KMS-11 (cell line): ENCODE measurements at regions not wholly inside any gene's neighbourhood (a gene's known extent, or its start where the extent isn't known, plus 50 kb on each side); places are given as distances from the start of the nearest gene placed in this dataset.

Source experiments
- H2AFZ ChIP-seq: fragments of 200-600 bp; sonication (generic); 2 replicates; pipeline ENCODE4 v1.6.1; 2016; ENCODE audit warnings: antibody characterized with exemption, mixed run types, low read depth
- H3K27ac ChIP-seq: fragments of 200-600 bp; sonication (generic); 2 replicates; pipeline ENCODE4 v1.6.1; 2016; ENCODE audit warnings: mild to moderate bottlenecking, mixed run types
- H3K27me3 ChIP-seq: fragments of 200-600 bp; sonication (generic); 2 replicates; pipeline ENCODE4 v1.6.1; 2017; ENCODE audit warnings: mild to moderate bottlenecking, low read depth, mixed run types, moderate library complexity; ENCODE audit not compliant: insufficient read depth
- H3K36me3 ChIP-seq: fragments of 200-600 bp; sonication (generic); 2 replicates; pipeline ENCODE4 v1.6.1; 2017; ENCODE audit warnings: mild to moderate bottlenecking, mixed run types; ENCODE audit not compliant: insufficient read depth
- H3K4me1 ChIP-seq: fragments of 200-600 bp; sonication (generic); 2 replicates; pipeline ENCODE4 v1.6.1; 2016; ENCODE audit warnings: mild to moderate bottlenecking, low read depth, mixed run types; ENCODE audit not compliant: poor library complexity, severe bottlenecking
- H3K4me2 ChIP-seq: fragments of 200-600 bp; sonication (generic); 2 replicates; pipeline ENCODE4 v1.7.0; 2016; ENCODE audit warnings: mild to moderate bottlenecking, mixed run types
- H3K4me3 ChIP-seq: fragments of 200-600 bp; sonication (generic); IDR thresholded peaks from 2 replicates; pipeline ENCODE4 v1.6.1; 2017; ENCODE audit warnings: low read depth, low read length, mixed read lengths; ENCODE audit not compliant: insufficient read depth
- H3K79me2 ChIP-seq: fragments of 200-600 bp; sonication (generic); 2 replicates; pipeline ENCODE4 v1.6.1; 2016; ENCODE audit warnings: low read depth, mixed run types; ENCODE audit not compliant: insufficient read depth
- H3K9ac ChIP-seq: fragments of 200-600 bp; sonication (generic); 2 replicates; pipeline ENCODE4 v1.6.1; 2016; ENCODE audit warnings: mild to moderate bottlenecking, mixed run types
- H4K20me1 ChIP-seq: fragments of 200-600 bp; sonication (generic); 2 replicates; pipeline ENCODE4 v1.6.1; 2016; ENCODE audit warnings: mild to moderate bottlenecking, mixed run types; ENCODE audit not compliant: insufficient read depth
- TF ChIP-seq, protein P1 (sequence below): fragments of 200-600 bp; sonication (generic); conservative IDR thresholded peaks from 2 replicates; pipeline ENCODE4 v1.6.1; 2017; ENCODE audit warnings: low read depth, mild to moderate bottlenecking, antibody characterized with exemption, low read length, moderate library complexity, mixed read lengths

DNA sequence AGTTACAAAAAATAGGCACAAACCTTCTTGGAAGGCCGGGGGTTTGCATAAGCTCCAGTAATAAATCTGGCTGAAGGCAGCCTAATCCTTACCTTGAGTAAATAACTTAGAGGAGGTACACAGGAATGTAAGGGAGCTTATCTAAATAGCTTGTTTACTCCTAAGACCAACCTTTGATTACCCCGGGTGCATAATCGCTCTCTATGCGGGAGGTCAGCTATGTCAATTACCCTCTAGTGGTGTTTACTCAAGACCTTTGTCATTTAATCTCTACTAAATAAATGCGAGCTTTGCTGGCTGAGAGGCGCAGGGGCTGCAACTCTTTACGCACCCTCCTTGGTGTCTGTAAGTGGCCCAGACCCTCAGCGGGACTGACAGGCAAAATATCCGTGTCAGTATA, 50.2 kb upstream of the MAP9 start:
- no peaks in the 10 kb centered on the region; the same call in 1 of the 2 replicates for H3K27me3 ChIP-seq
- H2AFZ ChIP-seq = no peak overlapping the region
- H3K9ac ChIP-seq = no peak overlapping the region
- H3K4me2 ChIP-seq = no peak overlapping the region
- H3K4me1 ChIP-seq = no peaks in the 10 kb centered on the region
- no peaks in the 10 kb centered on the region for H3K79me2 ChIP-seq
- H4K20me1 ChIP-seq = no peaks in the 10 kb centered on the region
- no peak overlapping the region for H3K4me3 ChIP-seq
- TF ChIP-seq, protein P1, sequence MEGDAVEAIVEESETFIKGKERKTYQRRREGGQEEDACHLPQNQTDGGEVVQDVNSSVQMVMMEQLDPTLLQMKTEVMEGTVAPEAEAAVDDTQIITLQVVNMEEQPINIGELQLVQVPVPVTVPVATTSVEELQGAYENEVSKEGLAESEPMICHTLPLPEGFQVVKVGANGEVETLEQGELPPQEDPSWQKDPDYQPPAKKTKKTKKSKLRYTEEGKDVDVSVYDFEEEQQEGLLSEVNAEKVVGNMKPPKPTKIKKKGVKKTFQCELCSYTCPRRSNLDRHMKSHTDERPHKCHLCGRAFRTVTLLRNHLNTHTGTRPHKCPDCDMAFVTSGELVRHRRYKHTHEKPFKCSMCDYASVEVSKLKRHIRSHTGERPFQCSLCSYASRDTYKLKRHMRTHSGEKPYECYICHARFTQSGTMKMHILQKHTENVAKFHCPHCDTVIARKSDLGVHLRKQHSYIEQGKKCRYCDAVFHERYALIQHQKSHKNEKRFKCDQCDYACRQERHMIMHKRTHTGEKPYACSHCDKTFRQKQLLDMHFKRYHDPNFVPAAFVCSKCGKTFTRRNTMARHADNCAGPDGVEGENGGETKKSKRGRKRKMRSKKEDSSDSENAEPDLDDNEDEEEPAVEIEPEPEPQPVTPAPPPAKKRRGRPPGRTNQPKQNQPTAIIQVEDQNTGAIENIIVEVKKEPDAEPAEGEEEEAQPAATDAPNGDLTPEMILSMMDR = no peak
- no peaks in the 10 kb centered on the region for H3K36me3 ChIP-seq
- H3K27ac ChIP-seq = no peak overlapping the region
